Transverse colon (tissue), 4 donors: ENCODE measurements at regions not wholly inside any gene's neighbourhood (a gene's known extent, or its start where the extent isn't known, plus 50 kb on each side); places are given as distances from the start of the nearest gene placed in this dataset.

Source experiments
- DNase-seq: peaks from one replicate; pipeline ENCODE4 v3.0.0-alpha.2; 2019
- H3K27ac ChIP-seq, 4 donors: fragments of 200-600 bp; sonication (generic); 2 replicates each; pipeline ENCODE4 v1.5.1; 2016 to 2018; ENCODE audit warnings: inconsistent platforms in 4 of 4
- H3K27me3 ChIP-seq: fragments of 200-600 bp; sonication (generic); 2 replicates; pipeline ENCODE4 v1.5.1; 2017; ENCODE audit warnings: inconsistent platforms
- H3K36me3 ChIP-seq, 4 donors: fragments of 200-600 bp; sonication (generic); 2 replicates each; pipeline ENCODE4 v1.5.1; 2017 to 2019; ENCODE audit warnings: inconsistent platforms in 4 of 4
- H3K4me1 ChIP-seq, 4 donors: fragments of 200-600 bp; sonication (generic); 2 replicates each; pipeline ENCODE4 v1.5.1; 2017 to 2020; ENCODE audit warnings: inconsistent platforms in 4 of 4
- H3K4me3 ChIP-seq, 4 donors: fragments of 200-600 bp; sonication (generic); 1 replicate in 1 of 4; 2 replicates in 3 of 4; pipeline versions ENCODE4 v1.5.1 to v1.6.1; 2017 to 2019; ENCODE audit warnings: inconsistent platforms in 4 of 4
- H3K9me3 ChIP-seq, 2 donors: fragments of 200-600 bp; sonication (generic); 2 replicates each; pipeline ENCODE4 v1.5.1; 2017 to 2019; ENCODE audit warnings: inconsistent platforms in 2 of 2
- EP300 ChIP-seq: sonication (generic); formaldehyde crosslinking; IDR thresholded peaks from one replicate; pipeline ENCODE4 v1.6.1; 2017; ENCODE audit warnings: antibody characterized with exemption, low read depth
- POLR2A ChIP-seq: fragments of 450-650 bp; IDR thresholded peaks from one replicate; pipeline ENCODE4 v1.6.1; 2016; ENCODE audit warnings: antibody characterized with exemption, mild to moderate bottlenecking, moderate library complexity
- POLR2AphosphoS5 ChIP-seq, 3 donors: sonication (generic); formaldehyde crosslinking; IDR thresholded peaks; one replicate each; pipeline ENCODE4 v1.6.1; 2016; ENCODE audit warnings: antibody characterized with exemption in 3 of 3
- WGBS, 2 donors: methylation state at CpG; one replicate each; pipeline ENCODE4 v1.1.5; 2018; ENCODE audit warnings: low coverage in 1 of 2; 5-methylcytosine and 5-hydroxymethylcytosine counted together
- in situ Hi-C, 4 donors: fragments of 200-750 bp; cut with MboI; loops; one replicate each; pipeline versions ENCODE4 v1.15.0 to v1.15.1; 2017; ENCODE audit warnings: low sequenced_read_pairs in 3 of 4, low pct_ligation_motif_present in 1 of 4, low pct_unique_long_range_greater_than_20kb in 1 of 4
- intact Hi-C: fragments of 100-400 bp; cut with DNase I; formaldehyde crosslinking; loops from one replicate; pipeline ENCODE4 v1.15.1; 2023; ENCODE audit warnings: low total_unique reads
- TF ChIP-seq, protein P1 (sequence below), 5 experiments: fragments of 200-600 bp in 3 of 5; fragments of 450-650 bp in 2 of 5; sonication (generic) in 3 of 5; IDR thresholded peaks; 1 replicate in 2 of 5; 2 replicates in 3 of 5; pipeline ENCODE4 v1.5.1; 2016 to 2017; ENCODE audit warnings: antibody characterized with exemption in 5 of 5, inconsistent platforms in 3 of 5, mild to moderate bottlenecking in 2 of 5, moderate library complexity in 1 of 5

DNA sequence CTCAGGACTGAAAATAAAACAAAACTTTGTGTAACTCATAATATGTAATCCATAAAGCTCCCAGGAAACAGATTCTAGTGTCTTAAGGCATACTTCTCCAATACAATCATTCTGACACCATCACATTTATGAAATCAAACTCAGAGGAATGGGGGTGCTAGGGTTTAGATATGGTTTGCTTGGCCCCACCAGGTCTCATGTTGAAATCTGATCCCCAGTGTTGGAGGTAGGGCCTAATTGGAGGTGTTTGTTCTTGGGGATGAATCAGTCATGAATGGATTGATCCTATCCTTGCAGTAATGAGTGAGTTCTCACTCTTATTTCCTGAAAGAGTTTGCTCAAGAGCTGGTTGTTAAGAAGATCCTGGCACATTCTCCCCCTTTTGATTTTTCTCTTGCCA is 380.9 kb downstream of the ETS1 start:
- Histone ChIP-seq H3K27me3 (no peaks in the 10 kb centered on the region), H3K27ac (no peak overlapping the region), H3K9me3 (no peaks in the 10 kb centered on the region), H3K4me3 (no peak overlapping the region), H3K4me1 (peaks cover 0 to 10% (median 4%) of the 10 kb centered on the region in 4 donors), H3K36me3 (no peaks in the 10 kb centered on the region)
- intact Hi-C loops (no loop called here), in situ Hi-C loops (no loop called here)
- DNase-seq, result no peak
- no peak for TF ChIP-seq EP300

DNA sequence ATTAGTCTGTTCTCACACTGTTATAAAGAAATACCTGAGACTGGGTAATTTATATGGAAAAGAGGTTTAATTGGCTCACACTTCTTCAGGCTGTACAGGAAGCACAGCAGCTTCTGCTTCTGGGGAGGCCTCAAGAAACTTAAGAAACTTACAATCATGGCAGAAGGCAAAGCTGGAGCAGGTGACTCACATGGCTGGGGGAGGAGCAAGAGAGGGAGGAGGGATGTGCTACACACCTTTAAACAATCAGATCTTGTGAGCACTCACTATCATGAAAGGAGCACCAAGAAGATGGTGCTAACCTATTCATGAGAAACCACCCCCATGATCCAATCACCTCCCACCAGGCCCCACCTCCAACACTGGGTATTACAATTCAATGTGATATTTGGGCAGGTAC is 381.6 kb downstream of the ETS1 start:
- intact Hi-C loops, result no loop called here
- Histone ChIP-seq H3K27me3 (no peaks in the 10 kb centered on the region), H3K36me3 (no peaks in the 10 kb centered on the region), H3K4me3 (no peak overlapping the region), H3K27ac (no peak overlapping the region), H3K9me3 (no peaks in the 10 kb centered on the region), H3K4me1 (peaks cover 0 to 5% (median 4%) of the 10 kb centered on the region in 4 donors)
- DNase-seq, result no peak
- in situ Hi-C loops, result no loop called here
- no peak for TF ChIP-seq POLR2A
- TF ChIP-seq, protein P1, sequence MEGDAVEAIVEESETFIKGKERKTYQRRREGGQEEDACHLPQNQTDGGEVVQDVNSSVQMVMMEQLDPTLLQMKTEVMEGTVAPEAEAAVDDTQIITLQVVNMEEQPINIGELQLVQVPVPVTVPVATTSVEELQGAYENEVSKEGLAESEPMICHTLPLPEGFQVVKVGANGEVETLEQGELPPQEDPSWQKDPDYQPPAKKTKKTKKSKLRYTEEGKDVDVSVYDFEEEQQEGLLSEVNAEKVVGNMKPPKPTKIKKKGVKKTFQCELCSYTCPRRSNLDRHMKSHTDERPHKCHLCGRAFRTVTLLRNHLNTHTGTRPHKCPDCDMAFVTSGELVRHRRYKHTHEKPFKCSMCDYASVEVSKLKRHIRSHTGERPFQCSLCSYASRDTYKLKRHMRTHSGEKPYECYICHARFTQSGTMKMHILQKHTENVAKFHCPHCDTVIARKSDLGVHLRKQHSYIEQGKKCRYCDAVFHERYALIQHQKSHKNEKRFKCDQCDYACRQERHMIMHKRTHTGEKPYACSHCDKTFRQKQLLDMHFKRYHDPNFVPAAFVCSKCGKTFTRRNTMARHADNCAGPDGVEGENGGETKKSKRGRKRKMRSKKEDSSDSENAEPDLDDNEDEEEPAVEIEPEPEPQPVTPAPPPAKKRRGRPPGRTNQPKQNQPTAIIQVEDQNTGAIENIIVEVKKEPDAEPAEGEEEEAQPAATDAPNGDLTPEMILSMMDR (IDR thresholded peaks at IDR 0.05), result no peak
- TF ChIP-seq EP300, result no peak
- no peak for TF ChIP-seq POLR2AphosphoS5 (IDR thresholded peaks at IDR 0.05)

DNA sequence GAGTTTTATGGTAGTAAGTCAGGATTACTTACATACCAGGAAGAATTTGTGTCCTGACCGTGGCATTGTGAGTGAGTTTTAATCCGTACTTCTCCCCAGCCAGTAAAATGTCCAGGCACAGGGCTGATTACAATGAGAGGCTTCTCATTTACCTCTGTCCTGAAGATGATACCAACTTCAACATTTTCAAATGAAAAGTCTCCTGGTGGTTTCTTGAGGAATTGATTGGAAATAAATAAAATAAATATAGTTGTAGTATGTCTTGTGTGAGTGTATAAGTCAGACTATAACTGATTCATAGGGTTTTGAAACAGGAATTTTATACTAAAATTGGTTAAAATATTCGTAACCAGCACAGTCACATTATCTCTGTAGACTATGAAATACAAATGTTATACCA is 382.5 kb downstream of the ETS1 start:
- no peak for DNase-seq
- TF ChIP-seq POLR2AphosphoS5 (IDR thresholded peaks at IDR 0.05) (no peak), EP300 (no peak), POLR2A (no peak)
- TF ChIP-seq, protein P1 (IDR thresholded peaks at IDR 0.05), result no peak
- Histone ChIP-seq H3K27ac (no peak overlapping the region), H3K4me1 (peaks cover 0 to 3% (median 0%) of the 10 kb centered on the region in 4 donors), H3K4me3 (no peak overlapping the region), H3K9me3 (no peaks in the 10 kb centered on the region), H3K27me3 (no peaks in the 10 kb centered on the region), H3K36me3 (no peaks in the 10 kb centered on the region)
- in situ Hi-C loops, result no loop called here
- 88 to 95% methylated on average over 3 of the region's 3 CpGs for WGBS, 2 donors
- intact Hi-C loops, result no loop called here

DNA sequence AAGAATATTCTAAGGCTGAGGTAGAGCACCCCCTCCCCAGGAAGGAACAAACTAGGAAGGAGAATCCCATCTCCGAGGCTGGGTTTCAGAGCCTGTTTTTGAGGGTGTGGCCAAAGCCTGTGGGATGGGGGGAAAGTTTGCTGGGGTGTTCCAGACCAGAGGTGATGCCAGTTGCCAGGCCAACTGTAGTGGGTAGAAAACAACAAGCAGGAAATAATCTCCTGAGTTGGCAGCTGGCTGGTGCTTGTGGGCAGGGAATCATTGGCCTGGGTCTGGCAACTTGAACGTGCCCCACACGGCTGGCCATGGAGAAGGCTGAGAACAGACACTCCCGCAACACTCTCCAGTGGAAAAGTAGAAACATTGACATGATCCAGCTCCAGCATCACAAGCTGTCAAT is 385.6 kb downstream of the ETS1 start:
- intact Hi-C loops, result no loop called here

DNA sequence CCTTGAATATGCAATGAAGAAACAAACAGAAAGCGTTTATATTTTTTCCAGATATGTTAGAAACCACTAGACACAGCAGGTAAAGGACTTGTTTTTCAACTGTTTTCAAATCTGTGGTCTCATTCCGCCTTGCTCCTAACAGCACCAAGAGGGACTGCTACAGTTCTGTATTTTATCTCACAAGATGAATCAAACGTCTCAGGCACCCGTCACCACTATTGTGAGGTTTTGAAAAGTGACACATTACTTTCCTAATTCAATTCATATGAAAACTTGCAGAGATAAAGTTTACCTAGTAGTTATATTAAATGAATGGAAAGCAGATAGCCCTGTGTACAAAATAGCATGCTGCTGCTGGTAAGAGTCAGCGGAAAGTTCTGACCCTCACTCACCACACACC is 386.3 kb downstream of the ETS1 start:
- in situ Hi-C loops (no loop called here), intact Hi-C loops (no loop called here)
- Histone ChIP-seq H3K36me3 (no peaks in the 10 kb centered on the region), H3K27me3 (no peaks in the 10 kb centered on the region), H3K4me3 (no peak overlapping the region), H3K9me3 (no peaks in the 10 kb centered on the region), H3K27ac (no peak overlapping the region), H3K4me1 (no peaks in the 10 kb centered on the region)
- WGBS, 2 donors, result 74 to 85% methylated on average over 3 to 5 of the region's 5 CpGs
- no peak for TF ChIP-seq POLR2AphosphoS5 (IDR thresholded peaks at IDR 0.05)
- TF ChIP-seq, protein P1 (IDR thresholded peaks at IDR 0.05), result no peak
- TF ChIP-seq POLR2A, result no peak
- TF ChIP-seq EP300, result no peak
- DNase-seq, result no peak

More for the DNA sequence above, 385.6 kb downstream of the ETS1 start:
- no peaks in the 10 kb centered on the region for H3K27me3 ChIP-seq
- H3K4me3 ChIP-seq, result no peak overlapping the region
- H3K4me1 ChIP-seq, result no peaks in the 10 kb centered on the region
- H3K36me3 ChIP-seq, result no peaks in the 10 kb centered on the region
- no peak overlapping the region for H3K27ac ChIP-seq
- 57 to 61% methylated on average over 1 to 4 of the region's 4 CpGs for WGBS, 2 donors
- H3K9me3 ChIP-seq, result no peaks in the 10 kb centered on the region
- DNase-seq, result no peak
- in situ Hi-C loops, result no loop called here
- no peak for TF ChIP-seq POLR2A
- no peak for TF ChIP-seq EP300
- TF ChIP-seq POLR2AphosphoS5 (IDR thresholded peaks at IDR 0.05), result no peak
- TF ChIP-seq, protein P1 (IDR thresholded peaks at IDR 0.05), result no peak
